NB4 (cell line): ENCODE measurements at regions not wholly inside any gene's neighbourhood (a gene's known extent, or its start where the extent isn't known, plus 50 kb on each side); places are given as distances from the start of the nearest gene placed in this dataset.

Experiments used
- DNase-seq: peaks from one replicate; pipeline ENCODE4 v3.0.0; 2010; ENCODE audit warnings: low read depth
- H3K4me3 ChIP-seq: one replicate; pipeline ENCODE4 v1.5.1; 2011; ENCODE audit warnings: mild to moderate bottlenecking, low read depth, low read length, moderate library complexity
- MAX ChIP-seq: IDR thresholded peaks from 2 replicates; pipeline ENCODE4 v1.6.1; 2011; ENCODE audit warnings: low read depth, low read length
- MYC ChIP-seq: IDR thresholded peaks from 2 replicates; pipeline ENCODE4 v1.6.1; 2011; ENCODE audit warnings: low read depth, low read length
- POLR2A ChIP-seq: IDR thresholded peaks from 2 replicates; pipeline ENCODE4 v1.6.1; 2011; ENCODE audit warnings: mild to moderate bottlenecking; ENCODE audit not compliant: insufficient read length; ENCODE audit errors: extremely low read depth
- TF ChIP-seq, protein P1 (sequence below): IDR thresholded peaks from one replicate; pipeline ENCODE4 v1.5.1; 2012; ENCODE audit warnings: low read depth, low read length

DNA sequence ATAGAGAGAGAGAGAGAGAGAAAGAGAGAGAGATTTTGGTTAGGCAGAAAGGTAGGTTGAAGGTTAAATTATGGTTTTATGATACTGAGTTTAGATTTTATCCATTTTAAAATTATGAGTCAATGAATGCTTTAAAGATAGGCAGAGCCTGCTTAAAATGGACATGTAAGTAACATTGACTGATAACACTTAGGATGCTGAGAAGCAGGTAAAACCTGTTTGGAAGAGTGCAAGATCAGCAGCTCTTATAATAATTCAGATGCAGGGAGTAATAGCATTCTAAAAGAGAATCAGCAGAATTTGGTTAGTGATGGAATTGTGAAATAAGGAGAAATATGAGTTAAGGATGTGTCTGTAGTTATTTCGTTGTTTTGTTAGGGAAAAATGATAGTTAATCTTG, 446.6 kb downstream of the PLA2G4A start:
- H3K4me3 ChIP-seq: no peak overlapping the region
- TF ChIP-seq, protein P1, sequence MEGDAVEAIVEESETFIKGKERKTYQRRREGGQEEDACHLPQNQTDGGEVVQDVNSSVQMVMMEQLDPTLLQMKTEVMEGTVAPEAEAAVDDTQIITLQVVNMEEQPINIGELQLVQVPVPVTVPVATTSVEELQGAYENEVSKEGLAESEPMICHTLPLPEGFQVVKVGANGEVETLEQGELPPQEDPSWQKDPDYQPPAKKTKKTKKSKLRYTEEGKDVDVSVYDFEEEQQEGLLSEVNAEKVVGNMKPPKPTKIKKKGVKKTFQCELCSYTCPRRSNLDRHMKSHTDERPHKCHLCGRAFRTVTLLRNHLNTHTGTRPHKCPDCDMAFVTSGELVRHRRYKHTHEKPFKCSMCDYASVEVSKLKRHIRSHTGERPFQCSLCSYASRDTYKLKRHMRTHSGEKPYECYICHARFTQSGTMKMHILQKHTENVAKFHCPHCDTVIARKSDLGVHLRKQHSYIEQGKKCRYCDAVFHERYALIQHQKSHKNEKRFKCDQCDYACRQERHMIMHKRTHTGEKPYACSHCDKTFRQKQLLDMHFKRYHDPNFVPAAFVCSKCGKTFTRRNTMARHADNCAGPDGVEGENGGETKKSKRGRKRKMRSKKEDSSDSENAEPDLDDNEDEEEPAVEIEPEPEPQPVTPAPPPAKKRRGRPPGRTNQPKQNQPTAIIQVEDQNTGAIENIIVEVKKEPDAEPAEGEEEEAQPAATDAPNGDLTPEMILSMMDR: no peak
- no peak for TF ChIP-seq POLR2A
- no peak for TF ChIP-seq MAX
- TF ChIP-seq MYC: no peak
- DNase-seq: no peak

GRCh38 chr1:187275985-187276575, 447.3 kb downstream of the PLA2G4A start:
- DNase-seq: no peak
- TF ChIP-seq POLR2A (no peak), MYC (no peak), MAX (no peak)
- TF ChIP-seq, protein P1: no peak

DNA sequence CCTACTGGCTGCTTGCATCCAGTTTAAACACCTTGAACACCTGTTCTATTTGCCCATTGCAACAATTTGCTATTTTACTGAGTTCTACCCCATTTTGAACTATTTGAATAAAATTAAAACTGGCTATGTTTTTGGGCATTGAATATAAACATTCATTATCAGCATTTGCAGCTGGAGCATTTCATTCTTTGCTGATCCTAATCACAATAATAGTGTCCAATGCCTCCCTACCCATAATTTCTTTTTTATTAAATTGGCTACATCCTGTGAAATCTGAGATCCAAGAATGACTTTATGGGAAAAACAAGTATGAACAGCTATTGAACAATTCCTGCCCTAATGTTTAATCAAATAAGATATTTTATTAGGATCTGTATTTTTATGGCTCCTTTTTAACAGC, 447.9 kb downstream of the PLA2G4A start:
- TF ChIP-seq, protein P1: no peak
- no peak for TF ChIP-seq MAX
- no peak for TF ChIP-seq POLR2A
- DNase-seq: no peak
- no peak overlapping the region for H3K4me3 ChIP-seq

More at GRCh38 chr1:187275985-187276575, 447.3 kb downstream of the PLA2G4A start:
- no peak overlapping the region for H3K4me3 ChIP-seq

- TF ChIP-seq, protein P1: no peak
- TF ChIP-seq MYC: no peak
- TF ChIP-seq MAX: no peak
- no peak for TF ChIP-seq POLR2A
Observed at GRCh38 chr1:187280031-187280430, 451.3 kb downstream of the PLA2G4A start.

GRCh38 chr1:187281085-187281484, 452.3 kb downstream of the PLA2G4A start:
- TF ChIP-seq, protein P1: no peak
- no peak for TF ChIP-seq POLR2A
- TF ChIP-seq MAX: no peak
- TF ChIP-seq MYC: no peak
- DNase-seq: no peak
- no peak overlapping the region for H3K4me3 ChIP-seq

More at GRCh38 chr1:187280031-187280430, 451.3 kb downstream of the PLA2G4A start:
- no peak overlapping the region for H3K4me3 ChIP-seq
- DNase-seq: no peak

GRCh38 chr1:187283984-187284383, 455.2 kb downstream of the PLA2G4A start:
- TF ChIP-seq POLR2A (no peak), MYC (no peak), MAX (no peak)
- TF ChIP-seq, protein P1: no peak
- no peak for DNase-seq
- H3K4me3 ChIP-seq: no peak overlapping the region
